Esophagus squamous epithelium (tissue), 4 donors: ENCODE measurements at regions not wholly inside any gene's neighbourhood (a gene's known extent, or its start where the extent isn't known, plus 50 kb on each side); places are given as distances from the start of the nearest gene placed in this dataset.

Experiments used
- CTCF ChIP-seq, 6 experiments: fragments of 450-650 bp in 4 of 6; fragments of 200-600 bp in 2 of 6; sonication (generic) in 2 of 6; IDR thresholded peaks; one replicate each; pipeline ENCODE4 v1.5.1; 2016 to 2019; ENCODE audit warnings: antibody characterized with exemption in 6 of 6, mild to moderate bottlenecking in 4 of 6, moderate library complexity in 4 of 6
- POLR2A ChIP-seq, 4 donors: fragments of 450-650 bp; IDR thresholded peaks; one replicate each; pipeline ENCODE4 v1.6.1; 2017; ENCODE audit warnings: antibody characterized with exemption in 4 of 4, mild to moderate bottlenecking in 4 of 4, moderate library complexity in 3 of 4

DNA sequence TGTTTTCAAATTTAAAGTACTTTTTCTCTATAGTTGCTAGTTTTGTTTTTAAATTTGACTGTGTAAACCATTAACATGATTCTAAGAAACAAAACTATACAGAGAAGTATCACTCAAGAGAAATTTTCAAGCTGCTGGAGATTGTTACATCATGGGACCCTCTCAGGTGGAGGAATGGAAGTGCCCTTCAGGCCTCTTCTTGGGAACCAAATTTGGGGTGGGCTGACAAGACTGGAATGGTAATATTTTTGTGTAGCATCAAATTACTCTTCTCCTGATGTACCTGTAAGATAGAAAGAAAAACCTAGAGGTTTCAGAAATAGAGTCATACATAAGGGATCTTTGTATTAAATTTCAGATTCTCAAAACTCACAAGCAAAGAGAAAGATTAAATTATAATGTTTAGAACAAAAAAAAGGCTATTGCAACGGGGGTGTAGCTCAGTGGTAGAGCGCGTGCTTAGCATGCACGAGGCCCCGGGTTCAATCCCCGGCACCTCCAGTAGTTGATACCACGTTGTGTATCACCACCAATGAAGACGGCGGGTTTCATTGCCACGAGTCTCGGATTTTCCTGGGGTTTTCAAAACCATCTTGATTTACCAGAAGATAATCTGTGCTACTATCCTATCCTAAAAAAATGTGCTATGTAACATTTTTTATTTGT is 193.7 kb downstream of the GPX5 start:
- no peak for TF ChIP-seq CTCF (IDR thresholded peaks at IDR 0.05)
- TF ChIP-seq POLR2A (IDR thresholded peaks at IDR 0.05), result no peak
